COR-L47 (cell line): ENCODE measurements at regions not wholly inside any gene's neighbourhood (a gene's known extent, or its start where the extent isn't known, plus 50 kb on each side); places are given as distances from the start of the nearest gene placed in this dataset.

Experiments
- DNase-seq: peaks from one replicate; lab custom pipeline; 2025; lab: John Stamatoyannopoulos, UW

GRCh38 chr13:29902632-29903305 is 52.4 kb upstream of the UBL3 start:
- no peak for DNase-seq

GRCh38 chr13:29901710-29902631 is 51.6 kb upstream of the UBL3 start:
- DNase-seq = no peak
